HuH-7 (cell line): ENCODE measurements at regions not wholly inside any gene's neighbourhood (a gene's known extent, or its start where the extent isn't known, plus 50 kb on each side); places are given as distances from the start of the nearest gene placed in this dataset.

Experiments
- DNase-seq: peaks from one replicate; pipeline ENCODE4 v3.0.0; 2011; ENCODE audit warnings: low spot score

DNA sequence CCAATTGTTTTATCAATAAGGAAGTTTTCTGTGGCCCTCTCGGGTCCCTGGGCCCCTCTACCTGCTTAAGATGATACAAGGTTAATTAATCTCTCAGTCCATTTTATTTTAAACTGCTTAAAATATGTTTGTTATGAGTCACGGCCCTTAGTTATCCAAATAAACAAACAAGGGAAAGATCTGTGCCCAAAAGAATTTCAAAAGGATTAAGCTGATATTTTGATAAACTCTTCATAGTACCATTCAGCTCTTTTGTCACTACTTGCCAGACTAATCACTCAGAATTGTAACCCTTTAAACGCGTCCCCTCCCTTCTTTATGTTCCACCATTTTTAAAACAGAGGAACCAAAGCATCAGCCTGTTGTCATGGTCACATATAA is 144.7 kb upstream of the STK17B start:
- no peak for DNase-seq

- no peak for DNase-seq
Measured at GRCh38 chr2:196318517-196319377, 147.4 kb upstream of the STK17B start.

DNA sequence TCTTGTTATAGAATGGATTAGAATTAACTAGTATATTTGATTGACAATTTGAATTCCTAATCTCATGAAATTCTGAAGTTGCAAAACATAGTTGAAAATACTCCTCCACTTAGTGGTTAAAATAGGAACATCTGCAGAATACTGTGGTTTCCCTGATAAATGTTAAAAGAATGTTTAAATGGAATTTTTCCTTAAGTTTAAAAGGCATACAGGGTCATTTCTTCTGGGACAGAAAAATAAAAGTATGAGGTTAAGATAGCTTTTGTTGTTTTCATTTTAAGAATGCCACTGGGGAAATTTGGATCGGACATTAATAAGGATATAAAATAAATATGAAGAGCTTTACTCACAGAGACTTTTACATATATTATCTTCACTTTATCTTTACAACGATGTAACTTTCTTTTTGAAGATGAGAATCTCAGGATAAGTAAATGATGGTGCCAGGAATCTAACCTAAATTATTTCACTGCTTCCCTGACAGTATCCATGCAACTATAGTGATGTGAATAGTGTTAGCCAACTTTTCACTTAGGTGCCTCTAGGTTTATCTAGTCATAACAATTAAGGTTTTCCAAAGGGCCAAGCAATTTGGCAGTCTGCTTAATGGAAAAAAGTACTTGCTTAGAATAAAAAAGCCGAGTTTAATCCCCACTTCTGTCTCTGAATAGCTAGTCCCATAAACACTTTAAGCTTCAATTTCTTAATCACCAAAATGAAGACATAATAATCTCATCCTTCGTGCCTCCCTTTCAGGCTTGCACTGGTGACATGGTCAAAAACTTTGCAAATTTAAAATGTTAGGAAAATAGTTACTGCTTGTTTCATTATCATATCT is 151.8 kb upstream of the STK17B start:
- DNase-seq, result no peak

- DNase-seq, result no peak
Measured at GRCh38 chr2:196324211-196324610, 152.8 kb upstream of the STK17B start.

DNA sequence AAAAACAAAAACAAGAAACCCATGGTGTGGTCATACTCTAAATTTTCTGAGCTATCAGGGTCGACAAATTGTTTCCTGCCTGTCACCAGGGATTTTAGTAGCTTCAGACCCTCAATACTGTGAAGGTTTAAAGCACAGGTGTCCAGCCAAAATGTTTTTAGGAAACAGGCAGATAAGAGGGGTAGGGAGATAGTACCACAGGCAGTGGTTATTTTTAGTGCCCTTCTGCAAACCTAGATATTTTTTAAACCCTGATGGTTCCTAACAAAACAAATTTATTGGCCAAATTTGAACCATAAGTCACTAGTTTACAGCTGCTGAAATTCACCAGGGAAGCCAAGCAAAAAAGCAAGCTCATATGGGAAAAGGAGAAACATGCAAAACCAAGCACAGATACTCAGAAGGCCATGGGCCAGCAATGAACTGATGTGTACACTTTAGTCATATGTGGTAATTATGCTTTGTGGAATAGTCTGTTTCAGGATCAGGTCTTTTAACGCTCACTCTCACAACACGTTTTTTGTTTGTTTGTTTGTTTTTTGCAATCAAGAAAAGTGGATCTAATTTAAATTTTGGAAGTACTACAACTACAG is 156.8 kb upstream of the STK17B start:
- DNase-seq, result no peak

DNA sequence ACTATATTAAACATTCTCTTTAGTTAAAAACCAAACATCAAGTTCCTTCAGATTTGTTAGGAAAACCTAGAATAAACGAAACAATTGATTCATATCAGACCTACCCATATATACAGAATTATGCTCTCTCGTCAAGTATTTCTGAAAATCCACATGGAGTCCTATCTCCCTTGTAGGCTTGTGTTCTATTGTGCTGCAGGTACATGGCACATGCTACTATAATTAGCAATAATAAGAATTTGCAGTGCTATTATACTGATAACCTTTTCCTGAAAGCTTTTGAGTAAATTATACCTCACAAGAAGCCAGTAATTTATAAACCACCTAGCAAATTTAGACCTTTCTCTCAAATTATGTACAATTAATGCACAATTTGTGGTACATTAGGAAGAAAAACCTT is 158.6 kb upstream of the STK17B start:
- DNase-seq, result no peak

GRCh38 chr2:196330645-196331044 is 159.3 kb upstream of the STK17B start:
- no peak for DNase-seq

DNA sequence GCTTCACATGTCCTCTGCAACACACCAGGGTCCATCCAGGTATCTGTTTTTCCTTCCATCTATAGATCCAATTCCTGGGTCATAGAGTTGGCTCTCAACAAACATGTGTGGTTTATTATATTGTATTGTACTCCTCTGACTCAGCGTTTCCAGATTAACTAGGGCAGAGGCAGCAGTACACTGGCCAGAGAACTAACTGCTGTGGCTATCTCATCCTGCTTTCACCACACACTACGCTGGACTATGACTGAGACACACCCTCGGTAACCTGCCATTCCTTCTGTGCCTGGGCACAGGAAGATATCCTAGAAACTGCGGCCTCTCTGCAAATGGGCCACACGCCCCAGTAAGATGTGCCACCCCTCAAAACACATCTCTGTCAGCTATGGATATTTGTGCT is 159.8 kb upstream of the STK17B start:
- peak; percentile 40 for DNase-seq

DNA sequence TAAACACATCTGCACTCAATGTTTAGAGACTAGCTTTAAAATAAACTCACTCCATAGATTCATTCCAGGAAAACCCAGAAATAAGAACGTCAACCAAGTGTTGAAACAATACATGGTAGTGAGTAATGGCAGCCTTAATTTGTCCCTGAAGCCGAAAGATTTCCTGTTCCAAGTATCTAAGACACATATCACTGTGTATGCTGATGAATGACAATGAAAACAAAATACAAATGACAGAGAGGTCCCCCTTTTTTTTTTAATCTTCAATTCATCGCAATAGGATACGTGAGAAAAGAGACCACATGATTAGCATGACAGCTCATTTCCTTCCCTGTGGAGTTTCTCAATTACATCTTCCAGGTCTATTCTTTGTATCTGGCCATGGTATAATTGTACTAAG is 160.5 kb upstream of the STK17B start:
- DNase-seq, result no peak

DNA sequence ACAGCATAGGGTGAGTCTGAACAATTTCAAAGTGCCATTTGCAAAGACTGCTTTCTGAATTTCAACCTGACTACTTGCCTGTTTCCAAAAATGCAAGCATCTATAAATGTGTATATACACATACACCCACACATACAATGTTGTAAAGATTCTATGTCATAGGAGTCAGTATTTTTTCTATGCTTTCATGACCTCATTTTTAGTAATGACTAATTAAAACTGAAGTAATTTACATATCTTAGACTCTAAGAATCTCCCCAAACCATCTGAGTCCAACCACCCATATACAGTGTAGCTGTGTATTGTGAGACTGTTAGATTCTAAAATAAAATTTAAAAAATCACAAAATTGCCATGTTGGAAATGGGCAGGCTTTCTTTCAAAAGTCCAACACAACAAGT is 162.0 kb upstream of the STK17B start:
- no peak for DNase-seq

- no peak for DNase-seq
Measured at GRCh38 chr2:196334710-196335109, 163.3 kb upstream of the STK17B start.

GRCh38 chr2:196335221-196335634 is 163.8 kb upstream of the STK17B start:
- no peak for DNase-seq

DNA sequence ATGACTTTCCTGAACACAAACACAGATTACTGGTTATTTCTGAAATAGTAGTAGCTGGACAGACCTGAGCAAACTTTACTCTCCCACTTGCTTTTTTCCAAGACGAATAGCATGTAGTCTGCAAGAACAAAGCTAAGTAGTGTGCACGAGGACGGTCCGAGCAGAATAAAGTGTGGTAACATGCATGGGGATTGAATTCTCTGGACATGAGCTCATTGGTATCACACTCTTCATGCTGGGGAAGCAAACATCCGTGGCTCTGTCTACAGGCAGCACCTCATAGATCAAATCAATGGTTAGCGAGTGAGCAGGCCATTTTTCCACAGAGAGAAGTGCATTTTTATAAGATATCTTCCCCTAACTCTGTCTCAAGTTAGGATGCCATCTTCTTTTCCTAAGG is 164.8 kb upstream of the STK17B start:
- DNase-seq, result no peak

GRCh38 chr2:196336715-196337114 is 165.3 kb upstream of the STK17B start:
- DNase-seq, result no peak

GRCh38 chr2:196337208-196337953 is 166.0 kb upstream of the STK17B start:
- DNase-seq, result peak; percentile 41

- DNase-seq, result no peak
Measured at GRCh38 chr2:196338440-196338839, 167.1 kb upstream of the STK17B start.

- DNase-seq, result no peak
Measured at GRCh38 chr2:196341277-196341841, 170.0 kb upstream of the STK17B start.

- no peak for DNase-seq
Measured at GRCh38 chr2:196344397-196344796, 173.0 kb upstream of the STK17B start.

DNA sequence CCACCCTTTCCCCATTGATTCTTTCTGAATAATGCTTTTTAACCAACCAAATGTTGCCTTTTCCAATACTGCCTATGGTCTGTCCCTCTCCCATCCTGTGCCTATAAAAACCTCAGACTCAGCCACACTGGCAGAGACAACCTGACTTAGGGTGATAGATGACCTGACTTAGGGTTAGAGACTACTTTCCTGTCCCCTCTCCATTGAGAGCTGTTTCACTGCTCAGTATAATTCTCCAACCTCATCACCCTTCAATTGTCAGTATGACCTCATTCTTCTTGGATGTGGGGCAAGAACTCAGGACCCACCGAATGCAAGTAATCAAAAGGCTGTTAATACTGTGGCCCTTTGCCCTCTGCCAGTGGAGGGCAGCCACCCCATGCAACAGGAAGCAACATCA is 182.3 kb upstream of the STK17B start:
- no peak for DNase-seq

GRCh38 chr2:196354186-196354585 is 182.8 kb upstream of the STK17B start:
- no peak for DNase-seq

- no peak for DNase-seq
Measured at GRCh38 chr2:196356332-196356731, 185.0 kb upstream of the STK17B start.

DNA sequence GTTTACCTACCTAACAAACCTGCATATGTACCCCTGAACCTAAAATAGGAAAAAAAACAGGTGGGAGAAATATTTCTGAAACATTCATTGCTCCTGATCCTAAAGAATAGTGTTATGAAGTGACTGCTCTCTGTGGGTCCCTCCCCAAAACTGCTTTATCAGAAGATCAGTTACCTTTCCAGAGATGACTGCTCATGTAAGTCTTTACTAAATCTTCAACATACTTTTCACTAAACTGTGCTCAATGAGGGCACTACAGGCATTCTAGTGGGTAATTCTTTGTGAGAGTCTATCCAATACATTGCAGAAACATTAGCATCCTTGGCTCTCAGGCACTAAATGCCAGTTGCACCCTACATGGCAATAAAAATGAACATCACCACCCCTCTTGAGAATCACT is 189.3 kb upstream of the STK17B start:
- DNase-seq, result no peak
